Right renal cortex interstitium (tissue), 3 donors: ENCODE measurements at regions not wholly inside any gene's neighbourhood (a gene's known extent, or its start where the extent isn't known, plus 50 kb on each side); places are given as distances from the start of the nearest gene placed in this dataset.

Source experiments
- DNase-seq, 3 donors: peaks; one replicate each; pipeline ENCODE4 v3.0.0-alpha.2; 2013; ENCODE audit warnings: low read depth in 3 of 3, low spot score in 2 of 3

DNA sequence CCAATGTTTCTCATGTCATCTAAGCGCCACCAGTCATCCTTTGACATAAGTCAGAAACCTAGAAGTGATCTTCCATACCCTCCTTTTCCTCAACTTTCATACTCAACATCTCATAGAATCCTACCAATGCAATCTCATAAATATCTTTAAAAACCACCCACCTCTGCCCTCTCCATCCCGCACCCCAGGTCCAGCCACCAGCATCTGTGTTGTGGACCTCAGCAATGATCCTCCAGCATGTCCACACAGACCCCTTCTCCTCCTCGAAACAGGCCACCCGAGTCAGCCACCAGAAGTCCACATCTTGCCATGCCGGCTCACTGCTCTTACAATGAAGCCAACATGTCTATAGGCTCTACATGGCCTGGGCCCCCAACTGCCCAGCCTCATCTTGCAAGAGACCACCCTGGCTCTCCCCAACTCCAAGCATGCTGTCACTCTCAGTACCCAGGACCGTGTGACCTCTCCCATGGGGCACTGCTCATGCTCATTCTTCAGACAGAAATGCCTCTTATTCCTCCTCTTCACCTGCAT lies 636.7 kb upstream of the ID2 start:
- DNase-seq, result no peak

DNA sequence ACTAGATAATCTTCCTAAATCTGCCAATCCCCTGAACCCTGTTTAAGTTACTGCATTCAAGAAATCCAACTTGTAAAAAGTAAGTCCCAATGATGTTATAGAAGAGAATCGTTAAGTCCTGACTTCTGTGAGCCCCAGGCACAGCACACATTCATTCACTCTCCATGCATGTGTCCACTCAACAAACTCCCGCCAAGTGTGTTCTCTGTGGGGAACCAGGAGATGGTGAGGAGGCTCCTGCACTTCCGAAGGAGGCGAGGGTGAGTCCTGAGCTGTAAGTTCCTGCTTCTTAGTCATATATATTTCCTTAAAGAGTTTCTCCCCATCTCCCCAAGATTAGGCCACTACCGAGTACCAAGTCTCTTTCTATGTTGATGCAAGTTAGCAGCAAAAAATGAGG lies 635.0 kb upstream of the ID2 start:
- no peak for DNase-seq

DNA sequence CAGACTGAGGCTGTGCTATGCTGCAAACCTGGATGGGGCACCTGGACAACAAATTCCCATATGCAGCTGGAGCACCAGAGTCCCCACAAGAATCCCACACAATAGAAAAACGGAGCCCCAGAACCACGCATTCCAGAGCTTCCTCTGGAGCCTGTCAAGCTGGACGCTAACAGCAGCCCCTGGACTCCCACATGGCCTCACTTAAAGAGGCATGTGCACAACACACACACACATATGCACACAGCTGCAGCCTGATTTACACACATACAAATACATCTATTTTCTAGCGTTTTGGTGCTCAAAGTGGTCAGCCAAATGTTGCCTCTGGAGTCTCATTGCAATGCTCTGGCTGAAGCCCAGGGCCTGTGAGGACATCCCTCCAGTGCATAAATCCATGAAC lies 632.7 kb upstream of the ID2 start:
- peak in 2 of 3 donors; percentile 29 to 33 for DNase-seq

DNA sequence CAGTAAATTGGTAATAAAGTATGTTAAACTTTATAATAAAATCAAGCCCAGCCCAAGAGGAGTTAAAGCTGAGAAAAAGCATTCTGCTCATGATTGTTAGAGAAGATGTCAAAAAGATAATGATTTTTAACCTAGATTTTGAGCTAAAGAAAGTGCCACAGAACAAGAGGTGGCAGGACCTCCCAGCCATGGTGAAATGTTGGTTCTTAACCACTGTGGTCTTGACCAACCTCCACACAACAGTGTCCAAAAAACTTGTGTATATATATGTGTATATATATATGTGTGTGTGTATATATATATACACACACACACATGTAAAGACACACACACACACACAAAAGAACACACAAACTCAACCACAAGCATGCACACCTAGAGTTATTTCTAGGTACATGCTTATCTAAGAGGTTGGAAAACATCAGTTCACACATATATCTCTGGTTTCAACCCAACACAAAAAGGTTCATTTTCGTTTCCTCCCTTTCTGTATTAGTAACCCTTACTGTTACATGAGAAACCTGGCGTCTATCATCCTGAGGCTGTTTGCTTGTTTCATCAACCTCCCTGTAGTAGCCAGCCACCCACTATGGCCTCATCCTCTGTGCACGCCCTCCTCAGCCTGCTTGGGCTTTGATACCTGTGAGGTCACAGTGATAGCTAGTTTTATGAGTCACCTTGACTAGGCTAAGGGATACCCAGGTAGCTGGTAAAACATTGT lies 631.8 kb upstream of the ID2 start:
- DNase-seq, result no peak

- DNase-seq, result no peak
Observed at GRCh38 chr2:8053216-8053615, 628.6 kb upstream of the ID2 start.

GRCh38 chr2:8054070-8054469 lies 627.8 kb upstream of the ID2 start:
- DNase-seq, result no peak

DNA sequence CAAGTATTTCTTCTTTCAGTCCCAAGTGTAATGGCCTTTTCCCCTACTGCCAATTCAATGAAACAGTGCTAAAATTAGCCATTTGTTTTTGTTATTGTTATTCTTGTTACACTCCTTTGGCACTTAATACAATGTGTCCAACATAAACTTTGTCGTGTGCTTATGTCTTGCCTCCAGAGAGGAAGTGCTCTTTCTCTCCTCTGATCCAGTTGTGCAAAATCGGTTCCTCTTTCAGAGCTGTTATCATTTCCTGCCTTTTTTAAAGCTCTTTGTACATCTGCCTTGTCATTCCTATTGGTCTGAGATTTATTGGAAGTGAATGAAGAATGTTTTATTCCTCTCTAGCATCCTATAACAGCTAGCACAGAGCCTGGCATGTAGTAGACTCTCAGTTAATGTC lies 623.2 kb upstream of the ID2 start:
- DNase-seq, result no peak

- DNase-seq, result no peak
Observed at GRCh38 chr2:8059255-8059654, 622.6 kb upstream of the ID2 start.

DNA sequence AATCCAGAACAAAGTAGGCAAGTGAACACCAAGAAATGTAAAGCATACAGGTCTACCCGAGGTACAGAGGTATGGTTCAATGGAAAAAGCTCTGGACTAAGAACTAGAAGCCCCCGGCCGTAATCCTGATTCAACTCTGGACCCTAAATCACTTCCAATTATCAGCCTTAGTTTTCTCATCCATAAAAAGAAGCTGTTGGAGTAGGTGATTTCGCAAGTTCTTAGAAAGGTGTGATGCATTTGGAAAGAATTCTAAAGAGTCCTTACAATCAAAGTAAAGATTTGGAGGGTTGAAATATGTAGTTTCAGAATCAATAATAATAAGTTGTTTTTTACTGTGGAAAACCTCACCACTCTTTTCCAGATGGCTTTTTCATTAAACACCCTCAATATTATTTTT lies 622.1 kb upstream of the ID2 start:
- no peak for DNase-seq

DNA sequence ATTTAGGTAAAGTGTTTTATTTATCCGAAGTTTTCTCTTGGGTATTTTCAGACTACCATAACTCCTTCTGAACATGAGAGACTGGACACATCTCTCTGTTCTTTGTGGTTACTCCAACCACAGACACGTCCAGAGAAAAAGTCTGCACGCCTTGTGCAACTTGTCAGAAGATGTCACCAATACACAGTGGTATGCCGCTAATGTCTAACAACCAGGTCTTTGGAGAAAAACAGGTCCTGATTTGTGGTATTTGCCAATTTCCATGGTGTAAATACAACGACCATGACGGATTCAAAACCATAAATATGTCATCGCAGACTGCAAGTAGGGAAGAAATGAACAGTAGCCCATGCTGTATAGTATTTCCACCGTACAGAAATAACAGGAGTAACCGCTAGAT lies 620.6 kb upstream of the ID2 start:
- no peak for DNase-seq

GRCh38 chr2:8064603-8065002 lies 617.3 kb upstream of the ID2 start:
- DNase-seq, result no peak

GRCh38 chr2:8065191-8065590 lies 616.7 kb upstream of the ID2 start:
- no peak for DNase-seq

- DNase-seq, result no peak
Observed at GRCh38 chr2:8067784-8068336, 614.0 kb upstream of the ID2 start.

DNA sequence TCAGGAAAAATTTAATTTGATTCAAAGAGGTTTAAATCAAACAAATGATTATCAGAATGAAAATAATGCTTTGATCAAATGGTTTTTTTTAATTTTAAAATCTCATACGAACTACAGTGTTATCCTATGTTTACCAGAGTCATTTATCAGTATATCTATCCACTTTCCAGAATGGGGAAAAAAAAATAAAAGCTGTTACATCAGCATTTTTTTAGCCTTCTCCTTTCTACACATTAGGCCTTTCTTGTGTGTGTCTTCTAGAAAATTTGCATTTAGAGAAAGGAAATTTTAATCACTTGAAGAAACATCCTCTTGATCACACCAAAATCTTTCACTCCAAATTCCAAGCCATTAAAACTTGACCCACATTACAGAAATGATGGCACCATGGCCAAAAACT lies 608.9 kb upstream of the ID2 start:
- no peak for DNase-seq

DNA sequence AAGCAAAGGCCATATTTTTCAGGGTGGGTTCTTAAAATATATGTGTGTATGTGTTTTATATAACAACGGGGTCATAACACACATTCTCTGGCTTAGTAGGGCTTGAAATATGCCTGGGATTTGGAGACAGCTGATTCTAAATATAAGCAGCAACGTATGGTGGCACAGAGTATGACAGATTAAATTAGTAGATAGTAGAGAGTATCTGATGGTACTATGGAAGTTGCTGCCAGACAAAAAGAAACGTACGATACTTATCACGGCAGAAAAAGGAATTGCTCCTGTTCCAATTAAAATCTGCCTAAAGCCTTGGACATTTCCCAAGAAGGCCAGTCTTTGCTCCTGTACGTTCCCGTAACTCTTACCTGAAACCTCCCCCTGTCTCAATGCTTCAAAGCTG lies 607.9 kb upstream of the ID2 start:
- no peak for DNase-seq

GRCh38 chr2:8076448-8077342 lies 605.2 kb upstream of the ID2 start:
- no peak for DNase-seq

- no peak for DNase-seq
Observed at GRCh38 chr2:8078705-8079104, 603.2 kb upstream of the ID2 start.

DNA sequence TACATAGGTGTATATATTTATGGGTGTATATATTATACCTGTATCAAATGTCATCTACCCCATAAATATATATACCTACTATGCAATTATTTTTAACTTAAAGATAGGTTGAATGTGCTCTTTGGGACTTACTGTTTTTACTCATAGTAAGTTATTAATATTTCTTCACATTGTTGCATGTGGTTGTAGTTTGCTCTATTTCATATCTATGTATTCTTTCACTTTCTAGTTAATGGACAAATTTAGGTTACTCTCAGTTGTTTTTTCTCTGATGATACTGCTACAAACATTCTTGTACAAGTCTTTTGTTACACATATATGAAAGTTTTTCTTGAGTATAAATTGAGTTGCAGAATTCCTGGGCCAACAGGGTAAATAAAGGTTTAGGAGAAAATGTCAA lies 601.8 kb upstream of the ID2 start:
- no peak for DNase-seq

- no peak for DNase-seq
Observed at GRCh38 chr2:8081130-8081529, 600.7 kb upstream of the ID2 start.

DNA sequence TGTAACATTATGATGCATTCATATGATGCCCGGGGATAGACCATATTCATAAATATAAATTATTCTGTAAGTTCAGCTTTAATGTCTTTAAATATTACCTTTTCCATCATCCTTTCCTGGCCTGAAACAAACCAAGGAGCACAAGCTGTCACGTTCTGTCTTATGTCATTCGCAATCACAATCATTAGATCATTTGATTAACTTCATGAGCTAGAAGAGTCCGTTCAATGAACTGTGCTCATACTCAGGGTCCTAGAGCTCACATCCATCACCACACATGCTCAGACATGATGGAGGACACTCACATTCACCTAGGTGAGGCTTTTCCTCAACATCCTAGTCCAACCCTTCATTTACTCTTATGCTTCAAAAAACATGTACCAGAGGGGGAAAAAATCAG lies 599.0 kb upstream of the ID2 start:
- no peak for DNase-seq

- no peak for DNase-seq
Observed at GRCh38 chr2:8086357-8086756, 595.5 kb upstream of the ID2 start.
